NCI-H1417 treated with DMSO at 0.1 percent for 48 hours (cell line): ENCODE measurements at regions not wholly inside any gene's neighbourhood (a gene's known extent, or its start where the extent isn't known, plus 50 kb on each side); places are given as distances from the start of the nearest gene placed in this dataset.

ENCODE experiments used
- DNase-seq: peaks from one replicate; lab custom pipeline; 2025; lab: John Stamatoyannopoulos, UW

DNA sequence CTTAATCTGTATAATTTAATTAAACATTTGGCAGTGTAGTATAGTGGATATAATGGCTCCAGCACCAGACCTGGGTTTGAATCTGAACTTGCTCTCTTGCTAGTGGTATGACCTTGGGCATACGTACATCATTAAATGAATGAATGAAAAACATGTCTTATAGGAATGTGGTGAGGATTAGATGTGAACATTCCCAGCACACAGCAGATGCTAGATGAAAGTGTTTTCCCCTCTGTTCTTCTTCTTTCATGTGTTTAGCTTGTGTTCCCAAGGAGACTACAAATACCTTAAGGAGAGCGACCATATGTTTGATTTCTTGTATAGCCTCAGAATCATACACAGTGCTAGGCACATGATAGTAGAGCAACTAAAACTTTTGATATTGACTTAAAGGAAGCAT is 56.5 kb downstream of the CT47B1 start:
- no peak for DNase-seq

- no peak for DNase-seq
These were observed 61.7 kb downstream of the CT47B1 start for GRCh38 chrX:120813982-120814381.

DNA sequence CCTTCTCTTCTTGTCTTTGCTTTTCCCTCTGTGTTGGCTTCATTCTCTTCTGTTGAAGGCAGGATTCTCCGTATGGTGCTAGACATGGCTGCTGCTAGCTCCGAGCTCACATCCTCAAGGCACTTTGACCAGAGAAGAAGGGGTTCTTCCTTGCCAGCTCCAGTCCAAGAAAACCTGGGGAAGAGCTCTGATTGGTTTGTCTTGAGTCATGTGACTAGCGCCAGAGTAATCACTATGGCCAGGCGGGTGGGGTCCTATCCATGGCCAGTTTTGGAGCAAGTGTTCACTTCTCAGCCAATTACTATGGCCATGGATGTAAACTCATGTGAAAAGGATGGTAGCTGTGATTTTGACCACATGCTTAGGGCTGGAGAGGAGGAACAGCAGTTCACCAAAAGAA is 74.2 kb downstream of the CT47B1 start:
- DNase-seq: no peak

DNA sequence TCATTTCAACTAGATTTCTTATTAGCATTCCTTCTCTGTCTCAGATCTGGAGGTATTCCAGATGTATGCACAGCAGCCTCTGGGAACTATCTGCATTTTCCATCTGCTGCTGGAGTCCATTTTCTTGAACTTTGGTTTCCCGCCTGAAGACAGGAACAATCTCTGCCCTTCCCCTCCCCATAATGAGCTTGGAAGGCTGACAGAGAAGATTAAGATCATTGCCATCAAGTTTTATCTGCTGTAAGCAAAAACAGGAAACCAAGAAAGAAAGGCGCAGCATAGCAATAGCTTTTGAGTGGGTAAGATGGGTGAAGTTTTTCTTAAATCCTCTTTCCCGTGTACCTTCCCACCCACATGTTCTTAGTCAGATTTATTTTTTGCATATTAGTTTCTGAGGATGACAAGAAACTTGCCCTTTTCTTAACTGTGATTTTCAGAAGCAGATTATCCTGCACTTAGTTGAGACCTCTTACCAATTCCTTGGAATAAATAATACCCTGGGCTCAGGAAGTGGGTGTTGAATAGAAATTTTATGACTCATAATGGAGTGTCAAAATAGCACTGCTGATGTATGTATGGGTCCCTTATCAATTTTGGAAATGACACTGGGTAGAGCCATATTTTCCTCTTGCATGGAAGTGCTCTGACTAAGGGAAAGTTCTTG is 78.3 kb downstream of the CT47B1 start:
- DNase-seq: no peak

- DNase-seq: no peak
These were observed 80.4 kb downstream of the CT47B1 start for GRCh38 chrX:120795301-120795700.

GRCh38 chrX:120794525-120794975 is 81.1 kb downstream of the CT47B1 start:
- no peak for DNase-seq

DNA sequence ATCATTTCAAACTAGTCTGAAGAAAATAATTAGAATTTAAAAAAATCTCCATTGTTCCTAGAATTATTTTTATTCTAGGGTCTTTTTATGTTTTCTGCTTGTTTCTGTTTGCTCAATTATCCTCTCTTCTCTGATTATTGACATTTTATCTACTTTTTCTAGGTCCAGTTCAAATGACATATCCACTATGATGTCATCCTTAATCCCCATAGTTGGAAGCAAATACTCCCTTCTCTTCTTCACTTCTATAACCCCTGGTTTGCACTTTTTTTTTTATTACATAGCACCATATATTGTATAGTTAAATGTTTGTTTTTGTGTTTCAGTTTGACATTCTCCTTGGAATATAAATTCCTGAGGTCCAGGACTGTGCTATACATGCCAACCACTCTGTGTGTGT is 82.6 kb downstream of the CT47B1 start:
- no peak for DNase-seq

- DNase-seq: no peak
These were observed 84.5 kb downstream of the CT47B1 start for GRCh38 chrX:120791013-120791643.

DNA sequence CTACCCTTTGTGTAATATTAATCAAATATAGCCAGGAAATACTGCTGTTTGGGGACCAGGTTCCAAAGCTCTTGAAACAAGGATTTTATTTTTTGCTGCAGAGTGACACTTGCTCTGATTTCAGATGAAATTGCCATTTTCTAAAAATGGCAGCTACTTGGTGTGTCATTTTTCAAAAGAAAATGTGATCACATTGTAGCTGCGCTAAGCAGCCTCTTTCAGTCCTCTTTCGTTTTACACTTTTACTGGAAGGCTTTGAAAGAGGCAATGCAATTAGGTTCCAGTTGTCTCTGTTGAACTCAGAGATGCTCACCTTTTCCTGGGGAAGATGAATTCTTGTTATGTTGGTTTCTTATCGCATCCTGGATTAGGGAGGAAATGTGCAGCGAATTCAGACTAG is 85.1 kb downstream of the CT47B1 start:
- no peak for DNase-seq

DNA sequence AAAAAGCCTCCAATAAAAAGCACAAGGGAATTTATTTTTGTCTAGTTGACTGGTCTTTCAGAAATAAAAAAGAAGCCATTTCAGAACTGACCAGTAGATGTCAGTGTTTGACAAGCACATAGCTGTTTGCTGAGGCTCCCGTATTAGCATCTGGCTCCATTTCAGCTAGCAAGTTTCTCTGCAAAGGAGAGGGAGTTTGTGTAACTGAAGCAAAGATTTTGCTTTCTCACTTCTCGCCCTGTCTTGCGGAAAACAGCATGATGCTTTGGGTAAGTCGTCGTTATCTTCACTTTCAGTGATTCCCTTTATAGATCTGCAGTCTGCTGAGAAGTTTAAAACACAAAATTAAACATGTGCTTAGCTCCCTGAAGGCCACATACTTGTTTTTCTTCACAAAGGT is 85.5 kb downstream of the CT47B1 start:
- DNase-seq: no peak

DNA sequence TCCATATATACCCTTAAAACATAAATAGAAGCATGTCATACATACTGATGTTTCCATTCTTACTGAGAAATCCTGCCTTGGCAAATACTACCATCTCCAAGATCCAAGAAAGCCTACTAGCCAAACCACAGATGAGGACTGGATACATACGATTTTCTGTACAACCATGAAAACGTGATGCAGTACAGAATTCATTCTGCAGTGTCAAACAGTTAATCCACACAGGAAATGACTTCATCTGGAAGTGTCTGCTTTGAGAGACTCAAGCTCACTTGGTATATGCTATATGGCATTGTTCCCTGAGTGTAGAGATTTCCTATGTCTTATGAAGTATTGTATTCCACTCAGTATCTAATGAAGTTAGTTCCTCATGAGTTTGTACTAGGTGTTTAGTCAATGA is 94.3 kb downstream of the CT47B1 start:
- no peak for DNase-seq

- DNase-seq: no peak
These were observed 99.7 kb downstream of the CT47B1 start for GRCh38 chrX:120775959-120776358.

DNA sequence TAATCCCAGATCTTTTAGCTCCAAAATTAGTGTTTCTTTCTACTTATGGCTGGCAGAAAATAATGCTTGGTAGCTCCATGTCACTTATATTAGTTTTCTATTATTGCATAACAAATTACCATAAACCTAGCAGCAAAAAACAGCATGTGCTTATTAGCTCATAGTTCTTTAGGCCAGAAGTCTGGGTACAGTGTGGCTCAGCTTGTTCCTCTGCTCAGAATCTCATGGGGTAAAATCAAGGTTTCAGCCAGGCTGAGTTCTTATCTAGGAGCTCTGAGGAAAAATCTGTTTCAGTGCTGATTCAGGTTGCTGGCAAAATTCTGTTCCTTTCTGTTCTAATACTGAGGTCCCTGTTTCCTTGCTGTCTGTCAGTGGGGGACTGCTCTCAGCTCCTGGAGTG is 101.1 kb downstream of the CT47B1 start:
- no peak for DNase-seq

- DNase-seq: no peak
These were observed 101.9 kb downstream of the CT47B1 start for GRCh38 chrX:120773801-120774200.

- DNase-seq: no peak
These were observed 105.9 kb downstream of the CT47B1 start for GRCh38 chrX:120769576-120770341.

DNA sequence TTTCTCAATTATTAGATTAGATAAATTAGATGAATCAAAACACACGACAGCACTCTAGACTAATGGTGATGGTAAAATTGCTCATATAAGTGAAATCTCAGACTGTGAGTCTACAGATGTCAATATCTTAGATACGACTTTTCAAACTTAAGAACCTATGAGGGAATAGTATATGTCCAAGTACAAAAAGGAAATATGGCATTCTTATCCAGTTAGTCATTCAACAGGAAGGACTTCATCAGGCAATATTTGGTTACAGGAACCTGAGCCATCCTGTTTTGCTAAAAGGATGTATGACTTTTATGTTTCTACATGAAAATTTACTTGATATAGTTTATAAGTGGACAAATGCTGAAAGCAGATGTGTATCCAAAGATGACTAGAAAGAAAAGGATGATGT is 107.0 kb downstream of the CT47B1 start:
- no peak for DNase-seq

- no peak for DNase-seq
These were observed 107.4 kb downstream of the CT47B1 start for GRCh38 chrX:120768254-120768653.

DNA sequence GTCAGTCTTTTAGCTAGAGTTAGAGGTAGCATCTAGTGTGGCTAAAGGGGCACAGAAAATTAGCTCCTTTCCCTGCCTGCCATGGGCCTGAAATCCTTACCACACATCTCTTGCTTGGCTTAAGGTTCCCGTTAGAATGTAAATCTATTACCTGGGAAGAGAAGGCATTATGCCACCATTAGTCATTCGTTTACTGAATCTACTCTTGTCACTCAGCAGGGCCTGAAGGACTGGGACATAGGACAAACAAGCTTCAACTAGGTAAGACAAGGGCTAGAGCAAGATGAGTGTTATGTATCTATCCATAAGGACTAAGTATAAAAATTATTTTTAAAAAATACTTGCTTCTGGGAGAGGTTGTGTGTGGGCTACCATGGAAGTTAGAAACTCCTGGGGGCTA is 112.4 kb downstream of the CT47B1 start:
- no peak for DNase-seq

DNA sequence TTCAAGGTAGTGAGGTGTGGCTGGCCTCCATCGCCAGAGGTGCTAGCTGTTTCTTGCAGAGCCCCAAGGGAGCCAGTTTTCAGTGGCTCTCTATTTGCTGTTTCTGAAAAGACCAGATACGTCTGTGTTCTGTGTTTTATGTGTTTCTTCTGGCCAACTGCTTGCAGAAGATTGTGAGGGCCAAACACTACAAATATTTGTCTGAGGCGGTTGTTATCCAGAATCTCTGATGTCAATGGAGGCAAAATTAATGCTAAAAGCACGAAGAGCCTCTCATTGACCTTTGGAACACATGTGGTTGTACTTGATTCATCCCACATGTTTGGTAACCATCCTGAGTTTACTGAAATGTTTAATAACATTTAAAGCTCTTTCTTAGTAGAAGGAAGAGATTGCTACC is 113.9 kb downstream of the CT47B1 start:
- DNase-seq: no peak

DNA sequence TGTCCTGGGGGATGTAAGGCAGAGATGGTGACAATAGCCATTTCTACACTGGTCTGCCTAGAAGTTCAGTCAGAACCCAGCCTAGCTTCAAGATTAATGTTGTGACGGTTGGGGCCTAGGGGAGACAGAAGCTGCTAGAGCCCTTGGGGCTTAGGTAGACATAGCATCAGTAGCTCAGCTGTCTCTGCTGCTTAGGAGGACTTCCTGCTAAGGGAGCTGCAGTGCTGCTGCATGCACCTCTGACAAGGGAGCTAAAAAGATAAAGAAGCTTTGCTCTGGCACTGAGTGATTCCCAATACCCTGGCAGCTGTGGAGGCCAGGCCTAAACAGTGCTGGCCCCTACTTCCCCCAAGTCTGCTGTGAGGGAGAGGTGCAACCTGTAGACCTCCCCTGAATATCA is 116.0 kb downstream of the CT47B1 start:
- DNase-seq: no peak

DNA sequence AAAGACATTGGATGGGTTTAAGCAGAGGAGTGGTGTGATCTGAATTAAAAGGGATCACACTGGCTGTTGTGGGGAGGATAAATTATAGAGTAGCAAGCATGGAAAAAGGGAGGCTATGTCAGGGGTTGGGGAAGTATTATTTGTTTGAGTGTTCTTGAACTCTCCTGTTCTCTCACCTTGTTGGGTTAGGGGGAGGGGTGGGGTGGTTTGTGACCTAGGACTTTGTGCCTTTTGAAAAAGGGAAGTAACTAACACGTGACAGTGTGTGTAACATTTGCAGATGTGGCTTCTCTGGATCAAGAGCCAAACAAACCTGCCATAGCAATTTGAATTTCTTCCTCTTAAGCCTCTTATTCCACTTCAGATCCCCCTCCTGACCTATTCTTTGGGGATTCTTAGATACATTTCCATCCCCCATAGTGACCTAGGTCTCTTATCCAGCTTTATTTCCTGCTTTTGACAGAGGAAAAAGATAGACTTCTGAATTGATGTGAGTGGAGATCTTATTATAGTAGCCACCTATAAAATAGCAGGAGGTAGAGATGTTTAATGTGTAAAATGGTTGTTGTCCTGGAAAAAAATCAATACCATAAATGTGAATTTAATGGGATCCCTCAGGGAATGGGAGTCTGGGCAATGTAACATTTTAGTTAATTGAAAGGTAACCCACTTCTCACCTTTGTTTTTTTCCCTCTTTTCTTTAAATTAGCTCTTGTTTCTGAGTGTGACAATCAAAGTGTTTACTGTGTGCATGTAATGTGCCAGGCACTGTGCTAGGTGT is 120.4 kb downstream of the CT47B1 start:
- DNase-seq: no peak

DNA sequence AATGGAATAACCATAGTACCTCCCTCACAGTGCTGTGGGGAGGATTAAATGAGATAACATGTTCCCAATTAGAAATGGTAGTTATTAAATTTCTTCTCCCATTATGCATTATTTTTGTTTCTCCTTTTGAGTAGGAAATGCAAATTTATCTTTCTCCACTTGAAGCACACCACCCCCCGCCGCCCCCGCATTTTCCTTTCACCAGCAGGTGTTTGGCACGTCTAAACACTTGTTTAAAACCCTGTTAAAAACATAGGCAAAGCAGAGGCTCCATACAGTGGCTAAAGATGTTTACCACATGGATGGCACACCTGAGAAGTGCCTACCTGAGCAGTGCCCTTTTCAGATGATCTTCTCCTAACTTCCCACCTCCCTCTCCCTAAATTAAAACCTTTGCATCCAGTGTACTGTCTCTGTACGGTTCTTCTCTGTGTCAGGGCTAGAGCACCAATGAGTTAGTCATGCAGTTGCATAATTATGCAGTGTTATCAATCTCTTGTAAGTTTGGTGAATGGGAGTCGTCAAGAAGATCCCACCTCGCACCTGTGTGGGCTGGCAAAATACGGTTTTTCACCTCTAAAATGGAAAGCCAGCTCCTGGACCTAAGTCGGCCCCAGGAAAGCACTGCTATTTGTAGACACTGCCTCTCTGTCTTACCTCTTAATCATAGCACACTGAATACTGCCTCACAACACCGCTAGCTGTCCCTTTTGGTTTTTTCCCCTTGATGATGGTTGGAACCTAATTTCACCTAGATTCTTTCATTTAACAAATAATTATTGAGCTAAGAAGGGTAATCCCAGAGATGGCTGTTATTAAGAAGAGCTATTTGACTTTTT is 122.0 kb downstream of the CT47B1 start:
- no peak for DNase-seq
